ENCODE measurements at regions not wholly inside any gene's neighbourhood (a gene's known extent, or its start where the extent isn't known, plus 50 kb on each side); places are given as distances from the start of the nearest gene placed in this dataset.
A peak's percentile ranks its signal among the peaks of the same experiment; 100 is the strongest.

DNA sequence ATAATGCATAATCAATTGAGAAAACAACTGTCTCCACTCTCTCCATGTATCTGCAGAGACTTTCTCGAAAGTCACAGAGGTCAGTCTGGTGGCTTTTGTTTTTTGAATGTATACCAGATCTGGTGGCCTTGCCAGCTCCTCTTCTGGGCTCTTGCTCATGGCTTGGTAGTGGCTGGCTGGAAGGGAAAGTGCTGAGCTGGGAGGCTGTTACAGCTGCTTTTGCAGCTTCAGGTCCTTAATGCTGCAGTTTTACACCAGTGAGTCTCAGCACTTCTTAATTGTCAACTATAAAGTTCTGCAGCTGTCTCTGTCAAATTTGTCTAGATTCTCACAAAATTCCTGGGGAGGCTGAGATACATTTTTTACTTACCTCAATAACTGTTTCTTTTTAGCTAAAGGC, 390.0 kb downstream of the GRXCR1 start:
- in situ Hi-C loops (cut with HindIII; ENCODE audit: low sequenced_read_pairs), result no loop called here
- no peak overlapping the region for H3K4me3 ChIP-seq (ENCODE audit: low read depth, low read length)
- no peak for DNase-seq (ENCODE audit: low read depth)
- TF ChIP-seq, protein P1, sequence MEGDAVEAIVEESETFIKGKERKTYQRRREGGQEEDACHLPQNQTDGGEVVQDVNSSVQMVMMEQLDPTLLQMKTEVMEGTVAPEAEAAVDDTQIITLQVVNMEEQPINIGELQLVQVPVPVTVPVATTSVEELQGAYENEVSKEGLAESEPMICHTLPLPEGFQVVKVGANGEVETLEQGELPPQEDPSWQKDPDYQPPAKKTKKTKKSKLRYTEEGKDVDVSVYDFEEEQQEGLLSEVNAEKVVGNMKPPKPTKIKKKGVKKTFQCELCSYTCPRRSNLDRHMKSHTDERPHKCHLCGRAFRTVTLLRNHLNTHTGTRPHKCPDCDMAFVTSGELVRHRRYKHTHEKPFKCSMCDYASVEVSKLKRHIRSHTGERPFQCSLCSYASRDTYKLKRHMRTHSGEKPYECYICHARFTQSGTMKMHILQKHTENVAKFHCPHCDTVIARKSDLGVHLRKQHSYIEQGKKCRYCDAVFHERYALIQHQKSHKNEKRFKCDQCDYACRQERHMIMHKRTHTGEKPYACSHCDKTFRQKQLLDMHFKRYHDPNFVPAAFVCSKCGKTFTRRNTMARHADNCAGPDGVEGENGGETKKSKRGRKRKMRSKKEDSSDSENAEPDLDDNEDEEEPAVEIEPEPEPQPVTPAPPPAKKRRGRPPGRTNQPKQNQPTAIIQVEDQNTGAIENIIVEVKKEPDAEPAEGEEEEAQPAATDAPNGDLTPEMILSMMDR (IDR thresholded peaks at IDR 0.05; ENCODE audit: low read depth, low read length, missing control alignments), result no peak

DNA sequence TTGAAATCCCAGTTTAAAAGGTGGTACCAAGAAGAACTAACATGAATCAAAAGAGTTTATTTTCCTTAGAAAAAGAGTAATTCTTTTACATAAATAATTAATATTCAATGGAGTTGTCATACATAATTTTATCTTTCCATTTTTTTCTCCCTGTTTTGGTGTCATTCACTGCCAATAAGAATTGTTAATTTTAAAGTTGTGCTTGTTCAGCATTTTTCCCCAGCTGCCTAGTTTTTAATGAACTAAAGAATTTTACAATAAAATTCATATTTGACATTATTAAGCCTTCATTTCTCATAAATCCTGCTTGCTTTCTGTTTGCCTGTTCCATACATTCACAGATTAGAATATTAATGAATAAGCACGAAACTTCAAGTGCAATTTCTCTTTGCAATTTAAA, 393.6 kb downstream of the GRXCR1 start:
- DNase-seq (ENCODE audit: low read depth), result no peak
- no peak overlapping the region for H3K4me3 ChIP-seq (ENCODE audit: low read depth, low read length)
- TF ChIP-seq, protein P1 (IDR thresholded peaks at IDR 0.05; ENCODE audit: low read depth, low read length, missing control alignments), result no peak
- in situ Hi-C loops (cut with HindIII; ENCODE audit: low sequenced_read_pairs), result no loop called here

DNA sequence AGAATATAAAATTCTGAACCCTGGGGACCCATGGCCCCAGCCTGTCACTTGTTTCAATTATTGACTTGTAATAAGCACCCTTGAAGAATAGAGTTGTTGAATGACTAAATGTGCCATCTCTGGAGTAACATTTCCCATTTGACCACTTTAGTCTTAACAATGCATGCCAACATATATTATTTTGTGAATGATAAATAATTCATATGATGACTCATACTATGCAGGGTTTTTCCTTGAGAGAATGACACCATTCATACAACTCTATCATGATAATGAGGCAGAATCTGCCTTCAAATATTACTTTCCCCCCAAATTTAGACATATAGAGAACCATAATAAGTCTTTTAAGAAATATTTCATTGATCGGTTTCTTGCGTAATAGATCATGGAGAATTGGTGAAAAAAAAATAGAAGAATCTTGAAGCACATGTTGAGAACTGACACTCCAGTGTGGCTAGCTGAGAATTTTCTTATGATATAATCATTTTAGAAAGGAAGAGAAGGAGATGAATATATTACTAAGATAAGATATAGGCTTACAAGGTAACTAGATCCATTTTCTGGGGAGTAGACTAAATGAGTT, 404.5 kb downstream of the GRXCR1 start:
- H3K4me3 ChIP-seq (ENCODE audit: low read depth, low read length), result no peak overlapping the region
- in situ Hi-C loops (cut with HindIII; ENCODE audit: low sequenced_read_pairs), result no loop called here
- TF ChIP-seq, protein P1 (IDR thresholded peaks at IDR 0.05; ENCODE audit: low read depth, low read length, missing control alignments), result no peak
- no peak for DNase-seq (ENCODE audit: low read depth)

DNA sequence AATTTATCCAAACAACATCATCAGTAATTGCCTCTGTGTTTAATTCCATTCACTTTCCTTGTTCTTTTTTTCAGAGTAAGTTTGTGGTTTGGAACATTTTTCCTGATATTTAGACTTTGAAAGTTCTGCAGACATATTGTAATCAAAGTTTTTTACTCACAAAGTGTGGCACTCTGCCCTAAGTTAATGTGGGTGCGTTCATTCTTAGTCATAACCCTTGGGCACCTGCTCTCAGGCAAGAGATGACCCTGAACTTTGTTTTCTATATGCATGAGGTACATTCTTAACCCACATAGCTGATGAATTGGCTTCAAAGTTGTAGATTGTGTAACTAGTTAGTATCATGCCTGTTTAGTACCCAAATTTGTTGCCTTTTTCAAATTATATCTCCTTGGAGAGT, 424.3 kb downstream of the GRXCR1 start:
- in situ Hi-C loops (cut with HindIII; ENCODE audit: low sequenced_read_pairs), result no loop called here
- TF ChIP-seq, protein P1 (IDR thresholded peaks at IDR 0.05; ENCODE audit: low read depth, low read length, missing control alignments), result no peak
- no peak overlapping the region for H3K4me3 ChIP-seq (ENCODE audit: low read depth, low read length)
- peak; percentile 13 for DNase-seq (ENCODE audit: low read depth)

DNA sequence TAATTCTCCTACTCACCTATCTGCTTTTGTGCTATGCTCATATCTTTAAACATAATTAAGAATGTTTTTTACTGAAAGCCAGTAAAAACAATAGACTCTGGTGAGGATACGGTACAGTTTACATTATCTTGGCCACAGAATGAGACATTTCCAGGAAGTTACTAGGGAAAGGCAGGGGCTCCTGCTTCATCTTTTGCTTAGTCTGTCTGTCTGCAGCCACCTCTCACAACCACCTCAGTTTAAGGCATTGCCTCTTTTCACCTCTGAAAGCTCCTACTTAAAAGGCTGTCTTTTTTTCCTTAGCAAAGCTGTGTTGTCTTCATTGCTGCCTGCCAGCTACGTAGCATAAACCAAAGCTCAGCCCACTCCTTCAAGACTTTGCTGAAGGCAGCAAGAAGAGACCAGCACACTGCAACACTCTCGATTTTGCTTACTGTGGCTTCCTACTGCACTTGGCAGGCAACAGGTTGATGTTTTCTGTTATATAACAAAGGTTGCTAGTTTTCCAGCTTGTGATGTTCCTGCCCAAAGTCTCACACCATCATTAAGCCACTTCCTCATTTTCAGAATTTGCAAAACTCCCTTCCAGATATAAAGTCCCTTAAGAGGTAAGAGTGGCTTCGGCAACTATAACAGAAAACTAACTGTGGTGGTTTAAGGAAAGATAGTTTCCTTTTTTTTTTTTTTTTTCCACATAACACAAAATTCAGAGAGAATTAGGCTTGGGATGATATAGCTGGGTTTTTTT, 432.9 kb downstream of the GRXCR1 start:
- no peak overlapping the region for H3K4me3 ChIP-seq (ENCODE audit: low read depth, low read length)
- in situ Hi-C loops (cut with HindIII; ENCODE audit: low sequenced_read_pairs), result no loop called here
- no peak for DNase-seq (ENCODE audit: low read depth)
- TF ChIP-seq, protein P1 (IDR thresholded peaks at IDR 0.05; ENCODE audit: low read depth, low read length, missing control alignments), result no peak

DNA sequence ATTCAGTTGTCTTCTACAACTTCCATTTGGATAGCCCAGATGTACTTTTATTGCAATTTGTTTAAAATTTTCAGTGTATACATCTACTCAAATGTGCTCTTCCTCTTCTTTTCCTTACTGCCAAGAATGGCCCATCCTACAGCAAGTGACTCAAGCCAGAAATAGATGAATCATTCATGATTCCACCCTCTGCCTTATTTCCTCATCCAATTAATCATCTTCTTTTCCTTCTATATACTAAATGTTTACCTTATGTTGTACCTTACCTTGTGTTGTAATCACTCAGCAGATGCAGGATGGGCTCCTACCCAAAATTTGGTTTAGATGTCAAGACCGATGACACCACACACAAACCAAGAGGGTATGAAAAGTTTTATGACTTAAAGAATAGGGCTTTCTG, 437.8 kb downstream of the GRXCR1 start:
- TF ChIP-seq, protein P1 (IDR thresholded peaks at IDR 0.05; ENCODE audit: low read depth, low read length, missing control alignments), result no peak
- in situ Hi-C loops (cut with HindIII; ENCODE audit: low sequenced_read_pairs), result no loop called here
- DNase-seq (ENCODE audit: low read depth), result no peak
- H3K4me3 ChIP-seq (ENCODE audit: low read depth, low read length), result no peak overlapping the region
